Activated CD4-positive, alpha-beta memory T cell treated with anti-CD3 and anti-CD28 coated beads, Interleukin-2, amount 10 ng/mL, durations not matched to agents 7 days and 5 days (primary cell): ENCODE measurements at regions not wholly inside any gene's neighbourhood (a gene's known extent, or its start where the extent isn't known, plus 50 kb on each side); places are given as distances from the start of the nearest gene placed in this dataset.

ENCODE experiments used
- CTCF ChIA-PET: fragments of 350-600 bp; sonication (Branson Sonifier 250); formaldehyde crosslinking; loops from one replicate; lab custom pipeline; 2021; ENCODE audit warnings: antibody characterized with exemption, inconsistent platforms; lab: Charles Lee
- POLR2A ChIA-PET: fragments of 350-600 bp; sonication (Branson Sonifier 250); formaldehyde crosslinking; loops from one replicate; lab custom pipeline; 2021; ENCODE audit warnings: antibody characterized with exemption; lab: Charles Lee
- DNase-seq: peaks from one replicate; pipeline ENCODE4 v3.0.0-alpha.2; 2020
- H3K27ac Mint-ChIP-seq: one replicate; pipeline ENCODE4 v1.8.0; 2021; ENCODE audit warnings: mild to moderate bottlenecking, mixed read lengths
- H3K27me3 Mint-ChIP-seq: one replicate; pipeline ENCODE4 v1.8.0; 2021; ENCODE audit warnings: mixed read lengths
- H3K36me3 Mint-ChIP-seq: one replicate; pipeline ENCODE4 v1.8.0; 2021; ENCODE audit warnings: low read depth, mixed read lengths
- H3K4me1 Mint-ChIP-seq: one replicate; pipeline ENCODE4 v1.8.0; 2021; ENCODE audit warnings: mixed read lengths
- H3K4me3 Mint-ChIP-seq: one replicate; pipeline ENCODE4 v1.8.0; 2021; ENCODE audit warnings: mild to moderate bottlenecking, mixed read lengths
- H3K9me3 Mint-ChIP-seq: one replicate; pipeline ENCODE4 v1.8.0; 2021; ENCODE audit warnings: mixed read lengths

DNA sequence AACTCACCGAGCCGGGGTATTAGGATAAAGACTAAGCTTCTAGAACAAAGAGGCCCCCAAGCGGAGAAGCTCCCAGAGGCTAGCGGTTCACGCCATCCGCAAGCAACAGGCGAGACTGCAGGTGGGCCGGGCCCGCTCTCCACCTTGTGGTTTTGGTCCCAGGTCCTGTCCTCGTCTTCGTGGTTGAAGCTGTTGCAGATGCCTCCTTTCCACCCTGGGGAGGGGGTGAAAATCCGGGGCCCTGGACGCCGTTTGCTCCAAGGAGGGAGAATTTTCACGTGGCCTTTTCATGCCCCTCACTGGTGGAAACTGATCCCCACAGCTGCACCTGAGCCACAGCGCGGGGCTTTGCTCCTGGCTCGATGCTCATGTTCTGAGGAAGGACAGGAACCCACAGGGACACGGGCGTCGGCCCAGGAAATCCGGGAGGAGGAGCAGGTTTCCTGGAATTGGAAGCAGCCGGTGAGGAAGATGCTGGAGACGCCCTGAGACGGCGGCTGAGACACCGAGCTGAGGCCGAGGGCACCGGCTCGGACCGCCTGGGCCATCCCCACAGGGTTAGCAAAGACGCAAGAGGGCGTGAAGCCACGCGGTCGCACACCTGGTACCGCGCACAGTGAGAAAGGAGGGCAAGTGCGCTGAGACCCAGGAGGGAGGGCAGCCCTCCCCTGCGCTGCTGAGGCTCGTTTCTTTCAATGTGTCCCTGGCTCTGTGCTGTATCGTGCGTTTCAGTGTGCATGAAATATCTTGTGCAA, 54.7 kb upstream of the SALL3 start:
- POLR2A ChIA-PET: no interaction called here
- Mint-ChIP-seq H3K36me3 (no peaks in the 10 kb centered on the region), H3K27me3 (no peaks in the 10 kb centered on the region), H3K4me1 (no peaks in the 10 kb centered on the region), H3K27ac (no peak overlapping the region), H3K9me3 (no peaks in the 10 kb centered on the region), H3K4me3 (no peak overlapping the region)
- CTCF ChIA-PET: no interaction called here
- no peak for DNase-seq

GRCh38 chr18:78925557-78926242, 53.9 kb upstream of the SALL3 start:
- no peak for DNase-seq
- Mint-ChIP-seq H3K27me3 (no peaks in the 10 kb centered on the region), H3K4me3 (no peak overlapping the region), H3K9me3 (no peaks in the 10 kb centered on the region), H3K27ac (no peak overlapping the region), H3K36me3 (no peaks in the 10 kb centered on the region), H3K4me1 (no peaks in the 10 kb centered on the region)
- CTCF ChIA-PET: no interaction called here
- POLR2A ChIA-PET: no interaction called here

DNA sequence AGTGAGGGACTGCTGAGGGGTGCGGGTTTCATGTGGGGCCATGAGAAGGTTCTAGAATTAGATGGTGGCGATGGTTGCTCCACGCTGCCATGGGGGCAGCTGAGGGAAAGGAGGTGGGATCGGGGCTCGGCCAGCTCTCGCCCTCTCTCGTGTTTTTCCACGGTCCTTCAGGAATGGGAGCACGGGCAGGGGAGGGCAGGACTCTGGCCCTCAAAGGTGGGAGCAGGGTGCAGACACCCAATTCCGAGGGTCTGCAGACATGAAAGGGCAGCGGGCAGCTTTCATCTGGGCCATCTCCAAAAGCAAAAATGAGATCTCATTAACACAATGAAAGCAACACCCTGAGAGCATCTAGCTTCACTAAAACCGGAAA, 53.4 kb upstream of the SALL3 start:
- H3K27me3 Mint-ChIP-seq: no peaks in the 10 kb centered on the region
- no peak for DNase-seq
- no peaks in the 10 kb centered on the region for H3K4me1 Mint-ChIP-seq
- no peaks in the 10 kb centered on the region for H3K9me3 Mint-ChIP-seq
- ChIA-PET CTCF (no interaction called here), POLR2A (no interaction called here)
- H3K4me3 Mint-ChIP-seq: no peak overlapping the region
- H3K27ac Mint-ChIP-seq: no peak overlapping the region
- H3K36me3 Mint-ChIP-seq: no peaks in the 10 kb centered on the region

DNA sequence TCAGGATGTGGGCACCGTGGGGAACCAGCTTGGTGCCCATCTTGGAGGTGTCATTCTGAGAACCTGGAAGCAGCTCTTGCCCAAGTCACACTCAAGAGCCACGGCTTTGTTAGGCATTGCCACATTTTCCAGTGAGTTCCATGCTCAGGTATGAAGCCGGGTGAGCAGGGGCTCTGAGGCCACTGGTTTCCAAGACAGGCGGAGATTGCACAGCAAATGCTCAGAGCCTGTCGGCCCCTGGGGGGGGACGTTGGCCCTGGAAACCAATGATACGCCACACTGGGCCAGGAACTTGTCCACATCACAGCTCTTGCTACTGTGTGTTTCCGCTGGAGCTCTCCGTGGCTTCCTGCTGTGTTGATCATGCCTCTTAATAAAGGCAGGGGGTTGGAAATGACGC, 52.5 kb upstream of the SALL3 start:
- Mint-ChIP-seq H3K36me3 (no peaks in the 10 kb centered on the region), H3K4me1 (no peaks in the 10 kb centered on the region), H3K4me3 (no peak overlapping the region), H3K9me3 (no peaks in the 10 kb centered on the region), H3K27me3 (no peaks in the 10 kb centered on the region), H3K27ac (no peak overlapping the region)
- CTCF ChIA-PET: no interaction called here
- POLR2A ChIA-PET: no interaction called here
- DNase-seq: no peak

DNA sequence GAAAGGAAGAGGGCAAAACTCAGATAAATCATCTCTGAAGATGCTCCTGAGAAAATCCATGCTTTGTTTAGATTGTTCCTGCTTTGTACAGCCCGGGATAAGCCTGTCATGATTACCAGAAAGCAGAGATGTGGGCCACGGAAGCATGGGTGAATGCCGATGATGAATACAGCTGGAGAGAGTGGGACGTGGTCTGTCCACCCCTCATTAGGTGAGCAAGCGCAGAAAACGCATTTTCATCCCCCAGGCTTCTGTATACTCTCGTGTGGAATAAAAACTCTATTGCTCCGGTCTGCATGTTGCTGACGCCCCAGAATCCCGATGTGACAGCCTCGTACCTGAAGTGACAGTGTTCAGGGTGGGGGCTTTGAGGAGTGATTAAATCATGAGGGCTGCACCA, 52.0 kb upstream of the SALL3 start:
- ChIA-PET CTCF (no interaction called here), POLR2A (no interaction called here)
- H3K36me3 Mint-ChIP-seq: no peaks in the 10 kb centered on the region
- H3K27ac Mint-ChIP-seq: no peak overlapping the region
- no peak overlapping the region for H3K4me3 Mint-ChIP-seq
- H3K4me1 Mint-ChIP-seq: no peaks in the 10 kb centered on the region
- H3K9me3 Mint-ChIP-seq: no peaks in the 10 kb centered on the region
- DNase-seq: no peak
- no peaks in the 10 kb centered on the region for H3K27me3 Mint-ChIP-seq

- ChIA-PET CTCF (no interaction called here), POLR2A (no interaction called here)
- H3K36me3 Mint-ChIP-seq: no peaks in the 10 kb centered on the region
- H3K27ac Mint-ChIP-seq: no peak overlapping the region
- no peaks in the 10 kb centered on the region for H3K27me3 Mint-ChIP-seq
- H3K4me1 Mint-ChIP-seq: no peaks in the 10 kb centered on the region
- no peak for DNase-seq
- no peaks in the 10 kb centered on the region for H3K9me3 Mint-ChIP-seq
- no peak overlapping the region for H3K4me3 Mint-ChIP-seq
Measured at GRCh38 chr18:78928076-78928475, 51.5 kb upstream of the SALL3 start.

- H3K9me3 Mint-ChIP-seq: no peaks in the 10 kb centered on the region
- POLR2A ChIA-PET: no interaction called here
- H3K27ac Mint-ChIP-seq: no peak overlapping the region
- DNase-seq: no peak
- no peak overlapping the region for H3K4me3 Mint-ChIP-seq
- no peaks in the 10 kb centered on the region for H3K27me3 Mint-ChIP-seq
- no peaks in the 10 kb centered on the region for H3K4me1 Mint-ChIP-seq
- CTCF ChIA-PET: no interaction called here
- H3K36me3 Mint-ChIP-seq: no peaks in the 10 kb centered on the region
Measured at GRCh38 chr18:78929516-78929915, 50.1 kb upstream of the SALL3 start.
